Choroid plexus epithelial cell (primary cell): ENCODE measurements at regions not wholly inside any gene's neighbourhood (a gene's known extent, or its start where the extent isn't known, plus 50 kb on each side); places are given as distances from the start of the nearest gene placed in this dataset.
"Not testable (repeated sequence)": the region's sequence is repeated elsewhere in the genome, so short reads cannot be mapped to it uniquely, and the experiment has no call there.

Experiments
- DNase-seq: peaks from one replicate; pipeline ENCODE4 v3.0.0-alpha.2; 2010; ENCODE audit warnings: low read depth
- H3K4me3 ChIP-seq: 2 replicates; pipeline ENCODE4 v1.5.1; 2011; ENCODE audit warnings: low read depth, mild to moderate bottlenecking, control low read depth, low read length, moderate library complexity
- CTCF ChIP-seq: conservative IDR thresholded peaks from 2 replicates; pipeline ENCODE4 v1.5.1; 2011; ENCODE audit warnings: low read depth, mild to moderate bottlenecking, control low read depth, inconsistent platforms, low read length, moderate library complexity

GRCh38 chr20:51928931-51929330 is 126.6 kb upstream of the SALL4 start:
- no peak for DNase-seq
- TF ChIP-seq CTCF, result no peak
- H3K4me3 ChIP-seq, result no peak overlapping the region

GRCh38 chr20:51927970-51928369 is 125.6 kb upstream of the SALL4 start:
- not testable (repeated sequence) for DNase-seq, H3K4me3 ChIP-seq

- TF ChIP-seq CTCF, result no peak
- DNase-seq, result peak; percentile 34
- H3K4me3 ChIP-seq, result no peak overlapping the region
Measured at GRCh38 chr20:51926670-51927305, 124.5 kb upstream of the SALL4 start.

GRCh38 chr20:51924509-51924908 is 122.2 kb upstream of the SALL4 start:
- no peak for DNase-seq
- H3K4me3 ChIP-seq, result no peak overlapping the region
- TF ChIP-seq CTCF, result no peak

GRCh38 chr20:51923633-51924032 is 121.3 kb upstream of the SALL4 start:
- no peak for TF ChIP-seq CTCF
- no peak overlapping the region for H3K4me3 ChIP-seq
- no peak for DNase-seq

DNA sequence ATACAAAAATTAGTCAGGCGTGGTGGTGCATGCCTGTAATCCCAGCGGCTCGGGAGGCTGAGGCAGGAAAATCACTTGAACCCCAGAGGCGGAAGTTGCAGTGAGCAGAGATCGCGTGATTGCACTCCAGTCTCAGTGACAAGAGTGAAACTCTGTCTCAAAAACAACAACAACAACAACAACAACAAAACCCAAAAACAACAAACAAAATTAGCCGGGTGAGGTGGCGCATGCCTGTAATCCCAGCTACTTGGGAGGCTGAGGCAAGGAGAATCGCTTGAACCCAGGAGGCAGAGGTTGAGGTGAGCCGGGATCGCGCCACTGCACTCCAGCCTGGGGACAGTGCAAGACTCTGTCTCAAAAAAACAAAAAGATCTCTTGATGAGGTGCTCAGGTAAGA is 120.5 kb upstream of the SALL4 start:
- not testable (repeated sequence) for DNase-seq, H3K4me3 ChIP-seq

- H3K4me3 ChIP-seq, result no peak overlapping the region
- no peak for DNase-seq
- TF ChIP-seq CTCF, result no peak
Measured at GRCh38 chr20:51918561-51918960, 116.2 kb upstream of the SALL4 start.

DNA sequence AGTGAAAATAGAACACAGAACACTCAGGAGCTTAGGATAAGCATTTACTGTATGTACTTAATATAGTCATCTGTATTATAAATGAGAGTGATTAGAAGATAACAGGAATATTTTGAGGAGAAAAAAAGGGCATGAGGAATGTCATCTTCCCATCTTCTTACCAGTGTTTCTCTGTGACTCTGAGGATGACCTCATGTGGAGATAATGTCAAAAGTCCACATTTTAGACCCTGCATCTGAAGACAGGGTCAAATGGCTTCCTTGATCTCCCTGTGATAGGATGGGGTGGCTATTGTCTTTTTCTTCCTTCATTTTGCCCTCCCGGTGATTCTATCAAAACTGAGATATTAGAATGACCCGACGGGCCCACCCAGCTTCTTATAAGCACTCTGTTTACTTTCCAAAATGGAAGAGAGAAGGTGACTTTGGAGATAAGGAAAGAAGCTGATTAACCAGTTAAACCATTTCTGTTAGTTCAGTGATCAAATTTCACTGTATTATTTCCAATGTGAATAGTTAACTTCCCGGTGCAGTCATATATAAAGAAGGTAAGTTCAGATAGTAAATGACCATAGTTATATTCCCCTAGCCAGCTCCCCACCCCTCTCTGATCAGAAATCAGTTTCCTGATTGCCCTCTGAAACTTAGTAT is 115.7 kb upstream of the SALL4 start:
- no peak for TF ChIP-seq CTCF
- no peak overlapping the region for H3K4me3 ChIP-seq
- DNase-seq, result no peak
